Mesodermal cell (in vitro differentiated cells): ENCODE measurements at regions not wholly inside any gene's neighbourhood (a gene's known extent, or its start where the extent isn't known, plus 50 kb on each side); places are given as distances from the start of the nearest gene placed in this dataset.
"Not testable (repeated sequence)": the region's sequence is repeated elsewhere in the genome, so short reads cannot be mapped to it uniquely, and the experiment has no call there.

Experiments used
- H3K27ac ChIP-seq: 2 replicates; pipeline ENCODE4 v1.7.0; 2013; ENCODE audit warnings: mild to moderate bottlenecking, low read depth, low read length, moderate library complexity; ENCODE audit not compliant: severe bottlenecking
- H3K36me3 ChIP-seq: 2 replicates; pipeline ENCODE4 v1.7.1; 2013; ENCODE audit warnings: mild to moderate bottlenecking, low read length, moderate library complexity; ENCODE audit not compliant: control insufficient read depth, insufficient read depth
- H3K4me1 ChIP-seq: one replicate; pipeline ENCODE4 v1.7.1; 2013; ENCODE audit warnings: mild to moderate bottlenecking, low read length; ENCODE audit not compliant: insufficient read depth, control insufficient read depth, poor library complexity, severe bottlenecking
- H3K4me3 ChIP-seq: 2 replicates; pipeline ENCODE4 v1.7.0; 2013; ENCODE audit warnings: low read length, control low read depth, mild to moderate bottlenecking; ENCODE audit not compliant: insufficient read depth, poor library complexity, severe bottlenecking; ENCODE audit errors: extremely low read depth
- H3K9me3 ChIP-seq: 2 replicates; pipeline ENCODE4 v1.7.1; 2013; ENCODE audit warnings: mild to moderate bottlenecking, low read length, moderate library complexity; ENCODE audit not compliant: control insufficient read depth
- WGBS, 2 experiments: methylation state at CpG; one replicate each; pipeline ENCODE4 v1.1.5; 2013; ENCODE audit warnings: missing lambda C conversion rate in 2 of 2; ENCODE audit not compliant: insufficient coverage in 2 of 2; 5-methylcytosine and 5-hydroxymethylcytosine counted together

GRCh38 chr18:64765908-64766307 lies 617.0 kb upstream of the LINC00305 start:
- H3K4me3 ChIP-seq = no peak overlapping the region
- WGBS, 2 experiments = 80 to 86% methylated on average over 1 of the region's 3 CpGs

DNA sequence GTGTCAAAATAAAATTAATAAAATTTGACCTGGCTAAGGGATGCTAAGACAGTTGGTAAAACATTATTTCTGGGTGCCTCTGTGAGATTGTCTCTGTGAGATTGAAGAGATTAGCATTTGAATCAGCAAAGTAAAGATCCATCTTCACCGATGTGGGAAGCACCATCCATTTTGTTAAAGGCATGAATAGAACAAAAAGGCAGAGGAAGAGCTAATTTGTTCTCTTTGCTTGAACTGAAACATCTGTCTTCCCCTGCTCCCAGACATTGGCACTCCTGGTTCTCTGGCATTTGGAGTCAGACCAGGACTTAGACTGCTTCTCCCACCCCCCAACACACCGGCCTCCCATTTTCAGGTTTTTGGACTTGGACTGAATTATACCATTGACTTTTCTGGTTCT lies 603.8 kb upstream of the LINC00305 start:
- Histone ChIP-seq H3K27ac (no peak overlapping the region), H3K4me1 (no peaks in the 10 kb centered on the region), H3K9me3 (no peaks in the 10 kb centered on the region), H3K4me3 (no peak overlapping the region), H3K36me3 (no peaks in the 10 kb centered on the region)
- WGBS, 2 experiments = 20 to 29% methylated on average over 1 of the region's 2 CpGs

More at GRCh38 chr18:64765908-64766307, 617.0 kb upstream of the LINC00305 start:
- H3K9me3 ChIP-seq = no peaks in the 10 kb centered on the region
- no peaks in the 10 kb centered on the region for H3K36me3 ChIP-seq
- H3K27ac ChIP-seq = no peak overlapping the region
- no peaks in the 10 kb centered on the region for H3K4me1 ChIP-seq

DNA sequence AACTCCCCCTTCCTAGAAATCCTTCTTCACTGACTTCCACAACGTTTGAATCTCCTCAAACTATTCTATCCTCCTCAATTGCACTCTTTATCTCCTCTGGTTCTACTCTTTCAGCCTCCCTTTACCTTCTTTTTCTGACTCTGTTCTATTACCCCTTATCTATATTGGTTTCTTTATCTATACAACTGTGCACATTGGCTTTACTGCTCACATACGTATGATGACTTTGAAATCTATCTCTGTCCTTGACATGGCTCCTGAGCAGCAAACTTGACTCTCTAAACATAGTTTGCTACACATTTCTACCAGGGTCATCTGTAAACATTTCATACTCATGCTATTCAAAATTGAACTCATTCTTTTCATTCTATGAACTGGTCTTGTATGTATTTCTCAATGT lies 601.0 kb upstream of the LINC00305 start:
- H3K36me3 ChIP-seq = no peaks in the 10 kb centered on the region
- no peak overlapping the region for H3K4me3 ChIP-seq
- 73 to 81% methylated on average over 2 of the region's 2 CpGs for WGBS, 2 experiments
- no peaks in the 10 kb centered on the region for H3K9me3 ChIP-seq
- no peak overlapping the region for H3K27ac ChIP-seq
- H3K4me1 ChIP-seq = no peaks in the 10 kb centered on the region

DNA sequence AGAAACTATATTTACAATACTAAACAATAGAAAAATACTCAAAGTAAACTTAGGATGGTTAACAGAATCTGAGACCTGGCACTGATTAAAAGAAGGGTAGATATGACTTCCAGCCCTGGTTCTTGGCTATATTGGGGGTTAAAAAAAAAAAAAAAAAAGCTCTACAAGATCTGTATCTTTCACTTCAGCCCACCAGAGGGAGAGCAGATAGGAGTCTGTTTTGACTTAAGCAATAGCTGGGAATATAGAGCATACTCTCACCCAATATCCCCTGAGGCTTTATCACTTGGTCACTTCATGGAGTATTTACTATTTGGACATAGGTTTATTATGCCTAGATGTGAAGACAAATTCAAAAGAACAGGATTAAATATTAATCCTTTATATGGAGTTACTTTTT lies 598.9 kb upstream of the LINC00305 start:
- Histone ChIP-seq H3K9me3 (no peaks in the 10 kb centered on the region), H3K4me3 (no peak overlapping the region), H3K4me1 (no peaks in the 10 kb centered on the region), H3K27ac (no peak overlapping the region), H3K36me3 (no peaks in the 10 kb centered on the region)

- H3K4me3 ChIP-seq = no peak overlapping the region
- H3K36me3 ChIP-seq = no peaks in the 10 kb centered on the region
Observed at GRCh38 chr18:64742898-64743297, 594.0 kb upstream of the LINC00305 start.

GRCh38 chr18:64734063-64734462 lies 585.2 kb upstream of the LINC00305 start:
- no peak overlapping the region for H3K27ac ChIP-seq
- no peaks in the 10 kb centered on the region for H3K4me1 ChIP-seq
- H3K36me3 ChIP-seq = no peaks in the 10 kb centered on the region
- no peak overlapping the region for H3K4me3 ChIP-seq
- no CpG with 5 or more reads among the region's 2 CpGs for WGBS, 2 experiments
- no peaks in the 10 kb centered on the region for H3K9me3 ChIP-seq

More at GRCh38 chr18:64742898-64743297, 594.0 kb upstream of the LINC00305 start:
- no peaks in the 10 kb centered on the region for H3K9me3 ChIP-seq
- H3K4me1 ChIP-seq = no peaks in the 10 kb centered on the region
- H3K27ac ChIP-seq = no peak overlapping the region

GRCh38 chr18:64725657-64726056 lies 576.8 kb upstream of the LINC00305 start:
- WGBS, 2 experiments = 94 to 98% methylated on average over 4 to 31 of the region's 39 CpGs
- H3K36me3 ChIP-seq, H3K4me3 ChIP-seq, H3K9me3 ChIP-seq, H3K27ac ChIP-seq, H3K4me1 ChIP-seq: not testable (repeated sequence)

GRCh38 chr18:64720781-64721464 lies 572.0 kb upstream of the LINC00305 start:
- H3K9me3 ChIP-seq = no peaks in the 10 kb centered on the region
- no peak overlapping the region for H3K27ac ChIP-seq
- no peaks in the 10 kb centered on the region for H3K36me3 ChIP-seq
- H3K4me3 ChIP-seq = no peak overlapping the region
- H3K4me1 ChIP-seq = no peaks in the 10 kb centered on the region
- WGBS, 2 experiments = 89 to 94% methylated on average over 16 to 19 of the region's 19 CpGs

DNA sequence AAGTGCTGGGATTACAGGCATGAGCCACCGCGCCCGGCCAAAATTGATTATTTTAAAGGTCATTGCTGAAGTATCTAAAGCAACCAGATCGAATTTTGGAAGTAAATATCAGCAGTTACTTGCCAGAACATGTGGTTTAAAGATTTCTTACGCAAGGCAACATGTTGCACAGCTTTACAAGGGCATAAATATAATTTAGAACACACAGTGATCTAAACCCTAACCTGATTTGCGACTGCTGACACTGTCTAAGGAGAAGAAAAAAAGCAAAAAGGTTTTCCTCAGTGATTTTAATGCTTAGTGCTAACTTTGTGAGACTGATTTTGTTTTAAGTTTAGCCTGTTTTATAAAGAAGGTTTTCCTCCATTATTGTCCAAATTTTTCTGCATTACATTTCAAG lies 569.9 kb upstream of the LINC00305 start:
- WGBS, 2 experiments = 84 to 94% methylated on average over 2 of the region's 6 CpGs
- Histone ChIP-seq H3K27ac (no peak overlapping the region), H3K9me3 (no peaks in the 10 kb centered on the region), H3K36me3 (no peaks in the 10 kb centered on the region), H3K4me3 (no peak overlapping the region), H3K4me1 (no peaks in the 10 kb centered on the region)

- no peak overlapping the region for H3K27ac ChIP-seq
- H3K36me3 ChIP-seq = no peaks in the 10 kb centered on the region
- 70% methylated on average over 2 of the region's 2 CpGs; no CpG with 5 or more reads in 1 of the 2 experiments for WGBS, 2 experiments
- H3K4me3 ChIP-seq = no peak overlapping the region
- H3K9me3 ChIP-seq = no peaks in the 10 kb centered on the region
- no peaks in the 10 kb centered on the region for H3K4me1 ChIP-seq
Observed at GRCh38 chr18:64717026-64717425, 568.1 kb upstream of the LINC00305 start.

GRCh38 chr18:64714086-64714485 lies 565.2 kb upstream of the LINC00305 start:
- Histone ChIP-seq H3K4me3 (no peak overlapping the region), H3K4me1 (no peaks in the 10 kb centered on the region), H3K36me3 (no peaks in the 10 kb centered on the region), H3K27ac (no peak overlapping the region), H3K9me3 (no peaks in the 10 kb centered on the region)
